Liver (tissue), 7 donors: ENCODE measurements at regions not wholly inside any gene's neighbourhood (a gene's known extent, or its start where the extent isn't known, plus 50 kb on each side); places are given as distances from the start of the nearest gene placed in this dataset.

Source experiments
- DNase-seq: peaks from one replicate; pipeline ENCODE4 v3.0.0-alpha.2; 2017; ENCODE audit warnings: low spot score
- H3K27ac ChIP-seq, 2 donors: one replicate each; pipeline ENCODE4 v1.7.0; 2013; ENCODE audit warnings: inconsistent platforms in 2 of 2, low read length in 2 of 2, control low read depth in 1 of 2, low read depth in 1 of 2, mild to moderate bottlenecking in 1 of 2
- H3K27me3 ChIP-seq, 4 donors: one replicate each; pipeline versions ENCODE4 v1.6.1 to v1.7.0; 2013; ENCODE audit warnings: low read length in 3 of 4, inconsistent platforms in 1 of 4, mild to moderate bottlenecking in 1 of 4, moderate library complexity in 1 of 4; ENCODE audit not compliant: control insufficient read depth in 4 of 4, insufficient read depth in 4 of 4
- H3K36me3 ChIP-seq, 4 donors: one replicate each; pipeline versions ENCODE4 v1.6.1 to v1.7.0; 2013; ENCODE audit warnings: low read length in 3 of 4, mild to moderate bottlenecking in 3 of 4, low read depth in 1 of 4, moderate library complexity in 1 of 4; ENCODE audit not compliant: control insufficient read depth in 4 of 4, insufficient read depth in 3 of 4
- H3K4me1 ChIP-seq, 4 donors: one replicate each; pipeline versions ENCODE4 v1.6.1 to v1.7.0; 2013; ENCODE audit warnings: low read length in 3 of 4, mild to moderate bottlenecking in 3 of 4, moderate library complexity in 1 of 4; ENCODE audit not compliant: control insufficient read depth in 4 of 4, insufficient read depth in 4 of 4
- H3K4me3 ChIP-seq, 3 donors: one replicate each; pipeline versions ENCODE4 v1.6.1 to v1.7.0; 2013; ENCODE audit warnings: low read length in 3 of 3, control low read depth in 1 of 3, low read depth in 1 of 3, mild to moderate bottlenecking in 1 of 3
- H3K9ac ChIP-seq, 2 donors: one replicate each; pipeline ENCODE4 v1.7.0; 2013; ENCODE audit warnings: low read length in 2 of 2, mild to moderate bottlenecking in 2 of 2, moderate library complexity in 2 of 2, control low read depth in 1 of 2, low read depth in 1 of 2
- H3K9me3 ChIP-seq, 4 donors: one replicate each; pipeline versions ENCODE4 v1.6.1 to v1.7.0; 2013; ENCODE audit warnings: low read length in 3 of 4; ENCODE audit not compliant: control insufficient read depth in 4 of 4
- ATF3 ChIP-seq: IDR thresholded peaks from 2 replicates; pipeline ENCODE4 v1.6.1; 2016; ENCODE audit warnings: antibody characterized with exemption
- EGR1 ChIP-seq, 2 donors: IDR thresholded peaks; 2 replicates each; pipeline ENCODE4 v1.6.1; 2016 to 2018; ENCODE audit warnings: antibody characterized with exemption in 2 of 2, low read depth in 2 of 2
- FOXA1 ChIP-seq: IDR thresholded peaks from 2 replicates; pipeline ENCODE4 v1.6.1; 2016; ENCODE audit warnings: antibody characterized with exemption
- FOXA2 ChIP-seq: IDR thresholded peaks from 2 replicates; pipeline ENCODE4 v1.6.1; 2016; ENCODE audit warnings: antibody characterized with exemption
- GABPA ChIP-seq, 2 donors: IDR thresholded peaks in 1 of 2; conservative IDR thresholded peaks in 1 of 2; 2 replicates each; pipeline ENCODE4 v1.6.1; 2016; ENCODE audit warnings: antibody characterized with exemption in 2 of 2, mild to moderate bottlenecking in 1 of 2, moderate library complexity in 1 of 2
- HNF4A ChIP-seq, 2 donors: conservative IDR thresholded peaks; 2 replicates each; pipeline ENCODE4 v1.6.1; 2016; ENCODE audit warnings: antibody characterized with exemption in 2 of 2, mild to moderate bottlenecking in 2 of 2
- HNF4G ChIP-seq: IDR thresholded peaks from 2 replicates; pipeline ENCODE4 v1.6.1; 2016; ENCODE audit warnings: antibody characterized with exemption
- JUND ChIP-seq, 2 donors: IDR thresholded peaks; 2 replicates each; pipeline ENCODE4 v1.6.1; 2016; ENCODE audit warnings: antibody characterized with exemption in 2 of 2
- MAX ChIP-seq: IDR thresholded peaks from 2 replicates; pipeline ENCODE4 v1.6.1; 2016; ENCODE audit warnings: antibody characterized with exemption
- NR2F2 ChIP-seq: IDR thresholded peaks from 2 replicates; pipeline ENCODE4 v1.6.1; 2016; ENCODE audit warnings: antibody characterized with exemption
- RAD21 ChIP-seq, 2 donors: IDR thresholded peaks; 2 replicates each; pipeline ENCODE4 v1.6.1; 2016; ENCODE audit warnings: antibody characterized with exemption in 2 of 2, mild to moderate bottlenecking in 2 of 2
- REST ChIP-seq: IDR thresholded peaks from 2 replicates; pipeline ENCODE4 v1.6.1; 2016; ENCODE audit warnings: antibody characterized with exemption, mild to moderate bottlenecking
- RXRA ChIP-seq, 2 donors: IDR thresholded peaks; 2 replicates each; pipeline ENCODE4 v1.6.1; 2017 to 2018; ENCODE audit warnings: antibody characterized with exemption in 2 of 2, mild to moderate bottlenecking in 1 of 2
- SP1 ChIP-seq: IDR thresholded peaks from 2 replicates; pipeline ENCODE4 v1.6.1; 2018; ENCODE audit warnings: antibody characterized with exemption, mild to moderate bottlenecking
- TAF1 ChIP-seq: conservative IDR thresholded peaks from 2 replicates; pipeline ENCODE4 v1.6.1; 2016; ENCODE audit warnings: antibody characterized with exemption, mild to moderate bottlenecking
- YY1 ChIP-seq: IDR thresholded peaks from 2 replicates; pipeline ENCODE4 v1.6.1; 2016; ENCODE audit warnings: antibody characterized with exemption, mild to moderate bottlenecking
- ZBTB33 ChIP-seq: IDR thresholded peaks from 2 replicates; pipeline ENCODE4 v1.6.1; 2016; ENCODE audit warnings: antibody characterized with exemption
- TF ChIP-seq, protein P1 (sequence below): fragments of 150-350 bp; IDR thresholded peaks from 2 replicates; pipeline ENCODE4 v1.5.1; 2017; ENCODE audit warnings: improper control_type of control experiment, low read depth, low read length; ENCODE audit not compliant: missing input control
- donor health status: healthy.
- donor health status: healthy.
- donor health status: healthy.
- donor health status: healthy.

GRCh38 chr1:219518907-219519248 is 94.0 kb downstream of the ZC3H11B start:
- H3K27me3 ChIP-seq: no peaks in the 10 kb centered on the region
- no peak overlapping the region for H3K27ac ChIP-seq
- H3K4me3 ChIP-seq: no peak overlapping the region
- TF ChIP-seq ZBTB33 (no peak), GABPA (IDR thresholded peaks at IDR 0.05 in 1 of 2, conservative IDR thresholded peaks at IDR 0.05 in 1 of 2) (no peak), RAD21 (IDR thresholded peaks at IDR 0.05) (no peak), MAX (no peak), RXRA (IDR thresholded peaks at IDR 0.05) (no peak), HNF4G (no peak), ATF3 (no peak), HNF4A (conservative IDR thresholded peaks at IDR 0.05) (no peak), TAF1 (no peak), YY1 (no peak), EGR1 (IDR thresholded peaks at IDR 0.05; ENCODE audit: low read depth in 2 of 2) (no peak), FOXA1 (no peak), FOXA2 (no peak), JUND (IDR thresholded peaks at IDR 0.05) (no peak), NR2F2 (no peak), SP1 (no peak), REST (no peak)
- TF ChIP-seq, protein P1, sequence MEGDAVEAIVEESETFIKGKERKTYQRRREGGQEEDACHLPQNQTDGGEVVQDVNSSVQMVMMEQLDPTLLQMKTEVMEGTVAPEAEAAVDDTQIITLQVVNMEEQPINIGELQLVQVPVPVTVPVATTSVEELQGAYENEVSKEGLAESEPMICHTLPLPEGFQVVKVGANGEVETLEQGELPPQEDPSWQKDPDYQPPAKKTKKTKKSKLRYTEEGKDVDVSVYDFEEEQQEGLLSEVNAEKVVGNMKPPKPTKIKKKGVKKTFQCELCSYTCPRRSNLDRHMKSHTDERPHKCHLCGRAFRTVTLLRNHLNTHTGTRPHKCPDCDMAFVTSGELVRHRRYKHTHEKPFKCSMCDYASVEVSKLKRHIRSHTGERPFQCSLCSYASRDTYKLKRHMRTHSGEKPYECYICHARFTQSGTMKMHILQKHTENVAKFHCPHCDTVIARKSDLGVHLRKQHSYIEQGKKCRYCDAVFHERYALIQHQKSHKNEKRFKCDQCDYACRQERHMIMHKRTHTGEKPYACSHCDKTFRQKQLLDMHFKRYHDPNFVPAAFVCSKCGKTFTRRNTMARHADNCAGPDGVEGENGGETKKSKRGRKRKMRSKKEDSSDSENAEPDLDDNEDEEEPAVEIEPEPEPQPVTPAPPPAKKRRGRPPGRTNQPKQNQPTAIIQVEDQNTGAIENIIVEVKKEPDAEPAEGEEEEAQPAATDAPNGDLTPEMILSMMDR: no peak
- H3K9ac ChIP-seq: no peak overlapping the region
- H3K4me1 ChIP-seq: no peaks in the 10 kb centered on the region
- no peaks in the 10 kb centered on the region for H3K36me3 ChIP-seq
- H3K9me3 ChIP-seq: no peaks in the 10 kb centered on the region
- DNase-seq: no peak
